ENCODE measurements at regions not wholly inside any gene's neighbourhood (a gene's known extent, or its start where the extent isn't known, plus 50 kb on each side); places are given as distances from the start of the nearest gene placed in this dataset.

DNA sequence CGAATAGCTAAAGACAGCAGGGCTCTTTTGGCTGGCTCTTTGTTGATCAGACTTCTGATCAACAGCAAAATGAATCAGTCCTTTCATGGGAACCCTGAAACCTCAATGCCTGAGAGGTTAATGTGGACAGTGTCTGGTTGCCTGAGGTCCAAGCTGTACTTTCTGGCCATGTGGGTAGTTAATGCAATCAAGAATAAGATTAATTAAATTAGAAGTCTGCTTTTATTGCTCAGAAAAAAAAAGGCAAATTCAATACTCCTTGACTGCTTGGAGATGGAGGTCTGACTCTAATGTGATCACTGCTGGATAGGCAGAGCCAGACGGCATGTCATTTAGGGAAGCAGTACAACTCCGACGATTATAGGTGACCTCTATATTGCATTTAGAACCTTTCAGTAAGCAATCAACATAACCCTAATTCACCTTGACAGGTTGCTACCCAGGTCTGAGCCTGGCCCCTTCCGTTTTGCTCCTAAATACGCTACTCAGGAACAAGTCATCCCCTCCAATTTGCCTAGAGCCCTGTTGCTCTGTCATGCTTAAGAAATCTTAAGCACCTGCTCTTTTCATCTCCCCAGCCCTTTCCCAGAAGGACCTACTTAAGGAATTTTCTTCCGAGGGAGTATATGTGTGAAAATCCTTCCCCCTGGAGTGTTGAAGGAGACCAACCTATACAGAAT is 370.0 kb upstream of the SPTLC3 start:
- no peak overlapping the region for H3K9ac ChIP-seq
- H3K36me3 ChIP-seq, result no peaks in the 10 kb centered on the region
- no peak overlapping the region for H3K4me2 ChIP-seq
- no peaks in the 10 kb centered on the region for H4K20me1 ChIP-seq
- H3K27ac ChIP-seq, result no peak overlapping the region
- H3K9me3 ChIP-seq (replicated peaks in 1 of 11), result peaks cover 0 to under 1% (median 0%) of the 10 kb centered on the region in 11 experiments; a peak in 2 of 22 replicates
- TF ChIP-seq Cebpa-rat (IDR thresholded peaks at IDR 0.05), result no peak
- no peaks in the 10 kb centered on the region for H3K27me3 ChIP-seq
- H3K4me3 ChIP-seq, result no peak overlapping the region
- H3K4me1 ChIP-seq, result peaks cover 0 to 10% (median 6%) of the 10 kb centered on the region in 10 experiments; a peak in 15 of 20 replicates

- Histone ChIP-seq H3K27me3 (no peaks in the 10 kb centered on the region), H3K36me3 (no peaks in the 10 kb centered on the region), H3K4me3 (no peak overlapping the region), H3K9ac (no peak overlapping the region), H3K27ac (no peak overlapping the region), H3K4me1 (peaks cover 0 to 10% (median 6%) of the 10 kb centered on the region in 10 experiments; a peak in 15 of 20 replicates), H3K4me2 (peak overlapping the region in 9 of 11 experiments; percentile 27 to 50 (median 40); a peak in 17 of 22 replicates), H4K20me1 (no peaks in the 10 kb centered on the region), H3K9me3 (replicated peaks in 1 of 11) (no peaks in the 10 kb centered on the region)
- TF ChIP-seq Cebpa-rat (IDR thresholded peaks at IDR 0.05), result no peak
Observed at GRCh38 chr20:12640251-12640650, 368.5 kb upstream of the SPTLC3 start.

DNA sequence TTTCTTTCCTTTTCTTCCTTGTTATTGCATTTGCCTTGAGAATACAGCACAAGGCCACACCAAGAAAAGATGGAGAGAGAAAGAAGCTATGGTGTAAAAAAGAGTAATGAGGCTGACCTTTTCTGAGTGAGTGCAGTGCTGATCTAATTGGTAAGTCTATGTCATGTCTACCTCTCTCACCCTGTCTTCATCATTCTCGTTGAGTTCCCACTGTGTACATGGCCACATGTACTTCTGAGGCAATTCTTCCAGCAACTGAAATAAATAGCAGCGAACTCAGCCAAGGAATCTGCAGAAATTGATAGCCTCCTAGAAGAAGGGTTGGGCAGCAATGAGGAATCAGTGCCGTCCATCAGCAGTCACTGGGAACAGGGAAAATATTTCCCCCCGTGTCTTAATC is 367.2 kb upstream of the SPTLC3 start:
- Histone ChIP-seq H3K4me2 (no peak overlapping the region), H3K36me3 (no peaks in the 10 kb centered on the region), H3K27ac (no peak overlapping the region), H3K4me1 (peaks cover 0 to 10% (median 6%) of the 10 kb centered on the region in 10 experiments; a peak in 15 of 20 replicates), H4K20me1 (no peaks in the 10 kb centered on the region), H3K27me3 (no peaks in the 10 kb centered on the region), H3K9ac (no peak overlapping the region), H3K4me3 (no peak overlapping the region), H3K9me3 (replicated peaks in 1 of 11) (no peaks in the 10 kb centered on the region)
- TF ChIP-seq Cebpa-rat (IDR thresholded peaks at IDR 0.05), result no peak

- H3K36me3 ChIP-seq, result no peaks in the 10 kb centered on the region
- no peak for TF ChIP-seq Cebpa-rat (IDR thresholded peaks at IDR 0.05)
Observed at GRCh38 chr20:12644461-12644860, 364.3 kb upstream of the SPTLC3 start.

DNA sequence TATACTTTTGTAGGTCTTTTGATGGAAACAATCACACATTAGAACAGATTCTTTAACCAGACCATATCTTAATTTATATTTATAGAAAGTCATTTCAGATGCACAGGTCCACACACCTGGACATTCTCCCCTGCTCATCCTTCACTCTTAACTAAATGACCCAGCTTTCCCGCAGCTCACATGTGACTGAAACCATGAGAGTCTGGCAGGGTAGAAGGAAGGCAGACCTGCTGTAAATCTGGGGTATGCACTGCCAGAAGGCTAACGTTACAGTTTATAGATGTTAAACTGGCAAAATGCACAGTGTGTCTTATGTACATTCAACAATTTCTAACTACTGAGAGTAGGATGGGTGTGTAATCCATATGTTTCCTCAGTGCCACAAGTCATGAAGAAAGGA is 359.5 kb upstream of the SPTLC3 start:
- no peak for TF ChIP-seq Cebpa-rat (IDR thresholded peaks at IDR 0.05)
- Histone ChIP-seq H3K4me2 (peak overlapping the region in 3 of 11 experiments; percentile 19 to 29 (median 20); a peak in 4 of 22 replicates), H3K4me1 (peaks cover 0 to 12% (median 6%) of the 10 kb centered on the region in 10 experiments; a peak in 9 of 20 replicates), H3K27ac (no peak overlapping the region), H3K4me3 (no peak overlapping the region), H4K20me1 (no peaks in the 10 kb centered on the region), H3K27me3 (no peaks in the 10 kb centered on the region), H3K36me3 (no peaks in the 10 kb centered on the region), H3K9me3 (replicated peaks in 1 of 11) (no peaks in the 10 kb centered on the region), H3K9ac (no peak overlapping the region)

More at GRCh38 chr20:12644461-12644860, 364.3 kb upstream of the SPTLC3 start:
- no peak overlapping the region for H3K27ac ChIP-seq
- no peaks in the 10 kb centered on the region for H3K27me3 ChIP-seq
- no peak overlapping the region for H3K4me3 ChIP-seq
- no peak overlapping the region for H3K4me2 ChIP-seq
- H3K4me1 ChIP-seq, result peaks cover 0 to 11% (median 8%) of the 10 kb centered on the region in 10 experiments; a peak in 16 of 20 replicates
- H4K20me1 ChIP-seq, result no peaks in the 10 kb centered on the region
- H3K9me3 ChIP-seq (replicated peaks in 1 of 11), result no peaks in the 10 kb centered on the region
- H3K9ac ChIP-seq, result no peak overlapping the region

DNA sequence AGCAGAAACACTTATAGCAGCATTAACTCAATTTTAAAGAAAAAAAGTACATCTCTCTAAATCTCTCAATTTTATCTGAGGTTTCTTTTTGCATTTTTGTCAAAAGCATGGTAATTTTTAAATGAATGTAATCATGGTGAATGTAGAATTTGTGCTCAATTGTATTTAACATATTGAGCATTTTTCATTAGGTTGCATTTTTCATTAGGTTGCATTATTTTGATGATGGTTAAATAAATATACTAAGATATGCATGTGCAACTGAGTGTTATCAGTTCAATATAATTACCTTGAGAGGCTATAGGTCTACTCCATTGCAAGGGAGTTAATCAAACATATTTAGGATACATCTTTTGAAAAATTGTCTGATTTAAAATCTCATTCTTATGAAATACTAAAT is 355.1 kb upstream of the SPTLC3 start:
- Histone ChIP-seq H3K36me3 (no peaks in the 10 kb centered on the region), H4K20me1 (no peaks in the 10 kb centered on the region), H3K4me1 (peaks cover 0 to 12% (median 6%) of the 10 kb centered on the region in 10 experiments; a peak in 9 of 20 replicates), H3K27me3 (no peaks in the 10 kb centered on the region), H3K9ac (no peak overlapping the region), H3K9me3 (replicated peaks in 1 of 11) (no peaks in the 10 kb centered on the region), H3K4me2 (no peak overlapping the region), H3K4me3 (no peak overlapping the region), H3K27ac (no peak overlapping the region)
- no peak for TF ChIP-seq Cebpa-rat (IDR thresholded peaks at IDR 0.05)

GRCh38 chr20:12659942-12660341 is 348.8 kb upstream of the SPTLC3 start:
- Histone ChIP-seq H3K36me3 (no peaks in the 10 kb centered on the region), H3K4me3 (no peak overlapping the region), H3K27ac (no peak overlapping the region), H3K4me1 (no peaks in the 10 kb centered on the region), H3K9ac (no peak overlapping the region), H3K4me2 (no peak overlapping the region), H3K27me3 (no peaks in the 10 kb centered on the region), H3K9me3 (replicated peaks in 1 of 11) (peaks cover 0 to 7% (median 0%) of the 10 kb centered on the region in 11 experiments; a peak in 3 of 22 replicates), H4K20me1 (no peaks in the 10 kb centered on the region)
- TF ChIP-seq Cebpa-rat (IDR thresholded peaks at IDR 0.05), result no peak

GRCh38 chr20:12660918-12661317 is 347.9 kb upstream of the SPTLC3 start:
- H3K4me1 ChIP-seq, result no peaks in the 10 kb centered on the region
- no peaks in the 10 kb centered on the region for H3K27me3 ChIP-seq
- H3K4me2 ChIP-seq, result no peak overlapping the region
- TF ChIP-seq Cebpa-rat (IDR thresholded peaks at IDR 0.05), result no peak
- H3K9ac ChIP-seq, result no peak overlapping the region
- no peak overlapping the region for H3K4me3 ChIP-seq
- H3K9me3 ChIP-seq (replicated peaks in 1 of 11), result peaks cover 0 to 7% (median 0%) of the 10 kb centered on the region in 11 experiments; a peak in 3 of 22 replicates
- no peak overlapping the region for H3K27ac ChIP-seq
- no peaks in the 10 kb centered on the region for H4K20me1 ChIP-seq
- no peaks in the 10 kb centered on the region for H3K36me3 ChIP-seq

GRCh38 chr20:12670301-12670700 is 338.5 kb upstream of the SPTLC3 start:
- H3K4me3 ChIP-seq, result no peak overlapping the region
- no peak for TF ChIP-seq Cebpa-rat (IDR thresholded peaks at IDR 0.05)
- H3K9me3 ChIP-seq (replicated peaks in 1 of 11), result no peaks in the 10 kb centered on the region
- H3K4me1 ChIP-seq, result peaks cover 0 to 6% (median 4%) of the 10 kb centered on the region in 10 experiments; a peak in 8 of 20 replicates
- no peak overlapping the region for H3K9ac ChIP-seq
- H3K27me3 ChIP-seq, result no peaks in the 10 kb centered on the region
- H3K36me3 ChIP-seq, result no peaks in the 10 kb centered on the region
- no peak overlapping the region for H3K27ac ChIP-seq
- no peaks in the 10 kb centered on the region for H4K20me1 ChIP-seq
- H3K4me2 ChIP-seq, result no peak overlapping the region

DNA sequence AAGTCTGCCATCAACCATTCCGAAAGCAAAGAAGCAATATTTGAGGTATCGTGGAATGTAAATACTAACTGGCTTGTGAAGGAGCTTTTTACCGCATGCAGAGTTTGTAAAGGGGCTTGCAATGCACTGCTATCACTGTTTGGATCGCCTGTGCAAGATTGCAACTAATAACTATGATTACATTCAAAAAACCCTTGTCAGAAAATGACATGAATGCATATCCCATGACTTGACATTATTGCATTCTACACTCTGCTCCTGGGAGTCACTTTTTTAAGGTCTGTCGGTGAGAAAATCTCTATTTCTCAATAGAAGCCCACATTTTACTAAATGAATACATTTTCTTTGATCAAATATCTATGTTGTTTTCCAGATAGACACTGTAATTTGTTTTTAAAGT is 335.4 kb upstream of the SPTLC3 start:
- no peaks in the 10 kb centered on the region for H4K20me1 ChIP-seq
- H3K27me3 ChIP-seq, result no peaks in the 10 kb centered on the region
- TF ChIP-seq Cebpa-rat (IDR thresholded peaks at IDR 0.05), result no peak
- H3K36me3 ChIP-seq, result no peaks in the 10 kb centered on the region
- no peak overlapping the region for H3K9ac ChIP-seq
- peaks cover 0 to 11% (median 8%) of the 10 kb centered on the region in 10 experiments; a peak in 8 of 20 replicates for H3K4me1 ChIP-seq
- no peak overlapping the region for H3K4me2 ChIP-seq
- H3K9me3 ChIP-seq (replicated peaks in 1 of 11), result no peaks in the 10 kb centered on the region
- no peak overlapping the region for H3K27ac ChIP-seq
- no peak overlapping the region for H3K4me3 ChIP-seq

All from BLaER1 treated with 17β-estradiol and CSF1 and Interleukin-3, amounts not matched to agents 10 nM and 100 nM (cell line).